ENCODE measurements at regions not wholly inside any gene's neighbourhood (a gene's known extent, or its start where the extent isn't known, plus 50 kb on each side); places are given as distances from the start of the nearest gene placed in this dataset.
"Not testable (repeated sequence)": the region's sequence is repeated elsewhere in the genome, so short reads cannot be mapped to it uniquely, and the experiment has no call there.

DNA sequence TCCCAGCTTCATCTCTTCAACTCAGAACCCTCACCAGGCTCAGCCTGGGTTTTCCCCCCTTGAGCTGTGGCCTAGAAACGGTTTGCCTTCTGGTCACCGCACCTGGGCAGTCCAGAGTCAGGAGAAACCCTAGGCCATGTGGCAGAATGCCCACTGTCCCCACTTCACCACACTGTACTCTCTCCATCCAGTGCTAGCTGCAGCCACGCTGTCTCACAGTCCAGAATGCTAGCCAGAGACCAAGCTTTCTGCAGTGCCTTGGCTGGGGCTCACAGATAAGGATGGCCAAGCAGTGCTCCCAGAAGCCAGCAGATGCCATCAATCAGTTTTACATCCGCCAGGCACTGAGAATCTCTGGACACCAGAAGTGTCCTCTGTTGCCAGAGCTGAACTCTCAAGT, 3943.8 kb upstream of the OR11H1 start:
- not testable (repeated sequence) for H3K27me3 ChIP-seq (ENCODE audit: control insufficient read depth in 1 of 2, insufficient read depth in 2 of 2, low read length in 2 of 2); H3K9me3 ChIP-seq (ENCODE audit: control insufficient read depth in 2 of 2, insufficient read depth in 1 of 2, low read depth in 1 of 2, low read length in 1 of 2); H3K4me3 ChIP-seq (ENCODE audit: low read depth in 1 of 2, low read length in 2 of 2); H3K4me1 ChIP-seq (ENCODE audit: control insufficient read depth in 2 of 2, insufficient read depth in 2 of 2, low read length in 1 of 2); H3K36me3 ChIP-seq (ENCODE audit: control insufficient read depth in 2 of 2, insufficient read depth in 2 of 2, low read length in 1 of 2); H3K27ac ChIP-seq (ENCODE audit: low read depth in 2 of 2, low read length in 1 of 2)
- 31 to 33% methylated on average over 4 of the region's 4 CpGs for WGBS, 2 donors

DNA sequence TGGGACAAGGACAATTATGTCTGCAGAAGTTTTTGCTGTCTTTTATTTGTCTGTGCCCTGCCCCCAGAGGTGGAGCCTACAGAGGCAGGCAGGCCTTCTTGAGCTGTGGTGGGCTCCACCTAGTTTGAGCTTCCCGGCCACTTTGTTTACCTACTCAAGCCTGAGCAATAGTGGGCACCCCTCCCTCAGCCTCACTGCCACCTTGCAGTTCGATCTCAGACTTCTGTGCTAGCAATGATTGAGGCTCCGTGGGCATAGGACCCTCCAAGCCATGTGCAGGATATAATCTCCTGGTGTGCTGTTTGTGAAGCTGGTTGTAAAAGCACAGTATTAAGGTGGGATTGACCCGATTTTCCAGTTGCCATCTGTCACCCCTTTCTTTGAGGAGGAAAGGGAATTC, 3933.4 kb upstream of the OR11H1 start:
- not testable (repeated sequence) for H3K27ac ChIP-seq (ENCODE audit: low read depth in 2 of 2, low read length in 1 of 2); H3K36me3 ChIP-seq (ENCODE audit: control insufficient read depth in 2 of 2, insufficient read depth in 2 of 2, low read length in 1 of 2); H3K4me1 ChIP-seq (ENCODE audit: control insufficient read depth in 2 of 2, insufficient read depth in 2 of 2, low read length in 1 of 2); H3K27me3 ChIP-seq (ENCODE audit: control insufficient read depth in 1 of 2, insufficient read depth in 2 of 2, low read length in 2 of 2); H3K4me3 ChIP-seq (ENCODE audit: low read depth in 1 of 2, low read length in 2 of 2)
- WGBS, 2 donors: 60 to 66% methylated on average over 4 of the region's 4 CpGs
- H3K9me3 ChIP-seq (ENCODE audit: control insufficient read depth in 2 of 2, insufficient read depth in 1 of 2, low read depth in 1 of 2, low read length in 1 of 2): peaks cover 14 to 25% of the 10 kb centered on the region in 2 donors

DNA sequence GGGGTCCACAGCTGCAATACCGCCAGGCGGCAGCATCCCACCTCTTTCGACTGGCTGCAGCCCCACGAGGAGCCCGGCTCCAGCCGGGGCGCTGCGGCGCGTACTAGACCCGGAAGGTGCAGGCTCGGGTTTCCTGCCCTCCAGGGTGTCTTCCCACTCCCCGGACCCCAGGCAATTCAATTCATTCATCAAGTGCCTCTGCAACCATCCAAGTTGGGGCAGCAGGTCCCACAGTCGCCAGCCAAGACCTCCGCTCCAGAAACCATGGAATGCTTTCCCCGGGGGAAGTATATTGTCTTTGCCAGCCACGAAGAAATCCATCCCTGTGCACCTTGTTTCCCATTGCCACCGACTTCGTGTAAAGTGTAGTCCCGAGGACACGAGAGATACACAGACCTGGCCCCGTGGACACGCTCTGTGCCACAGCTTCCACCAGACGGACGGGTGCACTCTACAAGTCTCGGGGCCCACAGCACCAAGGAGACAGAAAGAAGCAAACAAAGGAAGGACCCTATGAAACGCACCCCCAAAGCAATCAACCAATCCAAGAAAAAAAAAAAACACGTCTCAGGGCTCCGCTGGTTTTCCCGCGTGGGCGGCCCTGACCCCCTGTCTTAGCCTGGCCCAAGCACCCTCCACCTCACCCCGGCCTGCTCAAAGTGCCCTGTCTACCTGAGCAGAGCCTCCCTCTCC, 3930.2 kb upstream of the OR11H1 start:
- H3K4me1 ChIP-seq (ENCODE audit: control insufficient read depth in 2 of 2, insufficient read depth in 2 of 2, low read length in 1 of 2); H3K27ac ChIP-seq (ENCODE audit: low read depth in 2 of 2, low read length in 1 of 2); H3K4me3 ChIP-seq (ENCODE audit: low read depth in 1 of 2, low read length in 2 of 2); H3K36me3 ChIP-seq (ENCODE audit: control insufficient read depth in 2 of 2, insufficient read depth in 2 of 2, low read length in 1 of 2); H3K27me3 ChIP-seq (ENCODE audit: control insufficient read depth in 1 of 2, insufficient read depth in 2 of 2, low read length in 2 of 2): not testable (repeated sequence)
- H3K9me3 ChIP-seq (ENCODE audit: control insufficient read depth in 2 of 2, insufficient read depth in 1 of 2, low read depth in 1 of 2, low read length in 1 of 2): peaks cover 24 to 38% of the 10 kb centered on the region in 2 donors
- WGBS, 2 donors: 83 to 85% methylated on average over 32 to 33 of the region's 33 CpGs

DNA sequence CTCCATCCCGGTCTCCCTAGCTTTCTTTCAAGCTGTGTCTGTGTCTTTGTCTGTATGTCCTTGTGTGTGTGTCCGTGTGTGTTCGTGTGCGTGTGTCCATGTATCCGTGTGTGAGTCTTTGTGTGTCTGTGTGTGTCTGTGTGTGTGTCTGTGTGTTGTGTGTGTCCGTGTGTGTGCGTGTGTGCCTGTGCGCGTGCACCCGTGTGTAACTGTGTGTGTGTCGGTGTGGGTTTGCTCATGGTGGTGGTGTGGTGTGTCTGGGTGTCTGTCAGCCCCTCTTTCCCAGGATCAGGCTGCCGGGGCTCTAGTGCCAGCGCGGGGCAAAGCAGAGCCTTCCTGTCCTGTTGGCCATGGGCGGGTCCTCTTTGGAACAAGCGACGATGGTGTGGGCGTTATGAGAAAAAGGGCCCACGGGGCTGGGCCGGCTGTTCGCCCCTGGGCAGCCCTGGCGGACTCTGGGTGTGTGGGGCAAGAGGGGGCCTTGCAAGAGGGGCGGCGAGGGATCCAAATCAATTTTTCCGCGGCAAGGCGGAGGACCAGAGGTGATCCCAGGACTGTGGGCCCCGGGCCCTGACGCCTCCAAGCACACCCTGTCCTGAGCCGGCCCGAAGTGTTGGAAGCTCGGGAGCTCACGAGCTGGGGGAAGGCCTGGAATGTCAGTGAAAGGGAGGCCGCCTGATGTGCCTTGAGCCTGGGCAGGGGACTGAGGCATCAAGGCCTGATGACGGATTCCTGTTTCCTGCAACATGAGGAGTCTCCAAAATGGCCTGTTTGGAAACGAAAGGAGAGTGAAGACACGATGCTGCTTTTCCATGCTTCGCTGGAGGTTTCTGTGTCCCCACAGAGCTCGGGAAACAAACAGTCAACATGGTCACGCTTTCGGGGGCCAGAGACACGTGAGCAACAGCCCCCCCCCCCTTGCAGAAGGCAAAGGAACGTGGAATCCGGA, 3929.2 kb upstream of the OR11H1 start:
- H3K4me3 ChIP-seq (ENCODE audit: low read depth in 1 of 2, low read length in 2 of 2): no peak overlapping the region
- no peaks in the 10 kb centered on the region for H3K27me3 ChIP-seq (ENCODE audit: control insufficient read depth in 1 of 2, insufficient read depth in 2 of 2, low read length in 2 of 2)
- 89% methylated on average over 44 of the region's 44 CpGs for WGBS, 2 donors
- H3K27ac ChIP-seq (ENCODE audit: low read depth in 2 of 2, low read length in 1 of 2): no peak overlapping the region
- no peaks in the 10 kb centered on the region for H3K4me1 ChIP-seq (ENCODE audit: control insufficient read depth in 2 of 2, insufficient read depth in 2 of 2, low read length in 1 of 2)
- H3K36me3 ChIP-seq (ENCODE audit: control insufficient read depth in 2 of 2, insufficient read depth in 2 of 2, low read length in 1 of 2): no peaks in the 10 kb centered on the region
- H3K9me3 ChIP-seq (ENCODE audit: control insufficient read depth in 2 of 2, insufficient read depth in 1 of 2, low read depth in 1 of 2, low read length in 1 of 2): peaks cover 24 to 38% of the 10 kb centered on the region in 2 donors

DNA sequence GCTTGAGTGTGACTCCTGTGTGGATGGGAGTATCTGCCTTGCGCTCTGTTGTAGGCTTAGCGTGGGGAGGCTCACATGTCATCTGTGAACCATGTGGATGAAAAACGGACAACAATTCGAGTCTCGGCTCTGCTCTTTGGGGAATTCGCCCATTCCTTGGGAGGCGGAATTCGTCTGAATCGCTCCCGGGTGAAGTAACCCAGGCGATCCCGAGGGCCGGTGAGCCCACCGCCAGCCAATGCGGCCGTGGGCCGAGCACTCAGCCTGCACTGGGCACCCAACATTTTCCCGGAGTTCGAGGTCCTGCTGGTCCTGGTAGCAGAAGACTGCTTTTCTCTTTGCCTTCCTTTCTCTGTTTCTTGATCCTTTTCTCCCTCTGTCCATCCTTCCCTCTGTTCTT, 3928.5 kb upstream of the OR11H1 start:
- H3K4me1 ChIP-seq (ENCODE audit: control insufficient read depth in 2 of 2, insufficient read depth in 2 of 2, low read length in 1 of 2); H3K27me3 ChIP-seq (ENCODE audit: control insufficient read depth in 1 of 2, insufficient read depth in 2 of 2, low read length in 2 of 2): not testable (repeated sequence)
- peaks cover 24 to 38% of the 10 kb centered on the region in 2 donors for H3K9me3 ChIP-seq (ENCODE audit: control insufficient read depth in 2 of 2, insufficient read depth in 1 of 2, low read depth in 1 of 2, low read length in 1 of 2)

DNA sequence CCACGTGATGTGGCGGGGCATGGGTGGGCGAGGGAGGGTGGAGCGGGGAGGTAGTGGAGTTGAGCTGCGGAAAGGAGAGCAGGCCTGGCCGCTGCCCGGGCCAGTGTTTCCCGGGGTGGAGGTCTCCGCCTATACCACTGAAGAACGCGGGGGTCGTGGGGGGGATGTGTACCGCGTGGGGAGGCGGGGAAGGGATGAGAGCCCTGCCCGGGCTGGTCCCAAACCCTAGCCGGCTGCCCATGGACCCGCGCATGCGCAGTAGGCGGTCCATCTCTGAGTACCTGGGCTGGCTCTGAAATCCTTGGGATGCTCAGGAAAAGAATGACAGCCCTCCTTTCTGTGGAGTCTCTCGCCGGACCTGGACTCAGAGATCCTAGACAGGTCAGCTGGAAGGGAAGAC, 3927.8 kb upstream of the OR11H1 start:
- H3K36me3 ChIP-seq (ENCODE audit: control insufficient read depth in 2 of 2, insufficient read depth in 2 of 2, low read length in 1 of 2); H3K27ac ChIP-seq (ENCODE audit: low read depth in 2 of 2, low read length in 1 of 2); H3K27me3 ChIP-seq (ENCODE audit: control insufficient read depth in 1 of 2, insufficient read depth in 2 of 2, low read length in 2 of 2); H3K4me1 ChIP-seq (ENCODE audit: control insufficient read depth in 2 of 2, insufficient read depth in 2 of 2, low read length in 1 of 2); H3K4me3 ChIP-seq (ENCODE audit: low read depth in 1 of 2, low read length in 2 of 2): not testable (repeated sequence)
- peaks cover 24 to 34% of the 10 kb centered on the region in 2 donors for H3K9me3 ChIP-seq (ENCODE audit: control insufficient read depth in 2 of 2, insufficient read depth in 1 of 2, low read depth in 1 of 2, low read length in 1 of 2)
- 86 to 87% methylated on average over 22 to 23 of the region's 23 CpGs for WGBS, 2 donors

More for the DNA sequence above, 3928.5 kb upstream of the OR11H1 start:
- H3K36me3 ChIP-seq (ENCODE audit: control insufficient read depth in 2 of 2, insufficient read depth in 2 of 2, low read length in 1 of 2); H3K4me3 ChIP-seq (ENCODE audit: low read depth in 1 of 2, low read length in 2 of 2); H3K27ac ChIP-seq (ENCODE audit: low read depth in 2 of 2, low read length in 1 of 2): not testable (repeated sequence)
- WGBS, 2 donors: 89 to 93% methylated on average over 7 to 19 of the region's 19 CpGs

DNA sequence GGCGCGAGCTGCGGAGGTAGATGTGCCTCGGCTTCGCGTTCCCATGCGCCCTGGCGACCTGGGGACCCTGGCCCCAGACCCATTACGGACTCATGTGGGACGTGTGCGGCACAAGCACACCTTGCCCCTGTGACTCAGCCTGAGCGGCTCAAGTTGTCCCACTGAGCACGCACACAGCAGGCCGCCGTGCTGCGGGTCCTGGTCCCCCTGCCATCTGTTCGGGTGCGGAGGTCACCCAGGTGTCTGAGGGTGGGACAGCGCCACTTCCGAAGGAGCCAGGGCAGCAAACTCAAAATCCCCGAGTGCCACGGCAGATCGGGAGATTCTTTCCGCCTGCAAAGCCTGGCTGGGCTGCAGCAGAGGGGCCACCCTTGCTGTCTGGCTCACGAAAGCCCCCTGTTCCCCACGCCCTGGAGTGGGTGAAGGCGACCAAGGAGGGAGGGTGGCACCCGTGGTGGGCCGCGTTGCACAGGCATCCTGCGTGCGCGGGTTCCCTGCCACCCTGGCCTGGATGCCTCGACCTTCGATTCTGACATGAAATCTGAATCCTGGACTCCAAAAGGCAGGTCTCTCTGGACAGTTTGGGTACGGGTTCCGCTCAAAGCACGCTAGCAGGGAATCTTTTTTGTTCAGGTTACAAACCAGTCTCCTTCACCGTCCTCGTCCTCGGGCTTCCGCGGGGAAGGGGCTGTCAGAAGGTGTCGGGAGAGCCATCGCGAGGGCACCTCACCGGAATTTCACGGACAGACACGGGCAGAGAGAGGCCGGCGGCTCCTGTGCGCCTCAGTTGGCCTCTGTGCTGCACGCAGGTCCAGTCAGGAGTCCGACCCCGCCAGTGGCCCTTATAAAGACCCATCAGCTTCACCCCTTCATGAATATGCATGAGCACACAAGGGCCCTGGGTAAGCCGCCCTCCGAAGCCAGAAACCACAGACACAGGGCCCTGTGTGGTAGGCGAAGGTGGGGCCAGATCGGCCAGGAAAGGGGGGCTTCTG, 3926.8 kb upstream of the OR11H1 start:
- WGBS, 2 donors: 86% methylated on average over 58 to 59 of the region's 59 CpGs
- H3K9me3 ChIP-seq (ENCODE audit: control insufficient read depth in 2 of 2, insufficient read depth in 1 of 2, low read depth in 1 of 2, low read length in 1 of 2): peaks cover 34 to 43% of the 10 kb centered on the region in 2 donors
- not testable (repeated sequence) for H3K27me3 ChIP-seq (ENCODE audit: control insufficient read depth in 1 of 2, insufficient read depth in 2 of 2, low read length in 2 of 2)

DNA sequence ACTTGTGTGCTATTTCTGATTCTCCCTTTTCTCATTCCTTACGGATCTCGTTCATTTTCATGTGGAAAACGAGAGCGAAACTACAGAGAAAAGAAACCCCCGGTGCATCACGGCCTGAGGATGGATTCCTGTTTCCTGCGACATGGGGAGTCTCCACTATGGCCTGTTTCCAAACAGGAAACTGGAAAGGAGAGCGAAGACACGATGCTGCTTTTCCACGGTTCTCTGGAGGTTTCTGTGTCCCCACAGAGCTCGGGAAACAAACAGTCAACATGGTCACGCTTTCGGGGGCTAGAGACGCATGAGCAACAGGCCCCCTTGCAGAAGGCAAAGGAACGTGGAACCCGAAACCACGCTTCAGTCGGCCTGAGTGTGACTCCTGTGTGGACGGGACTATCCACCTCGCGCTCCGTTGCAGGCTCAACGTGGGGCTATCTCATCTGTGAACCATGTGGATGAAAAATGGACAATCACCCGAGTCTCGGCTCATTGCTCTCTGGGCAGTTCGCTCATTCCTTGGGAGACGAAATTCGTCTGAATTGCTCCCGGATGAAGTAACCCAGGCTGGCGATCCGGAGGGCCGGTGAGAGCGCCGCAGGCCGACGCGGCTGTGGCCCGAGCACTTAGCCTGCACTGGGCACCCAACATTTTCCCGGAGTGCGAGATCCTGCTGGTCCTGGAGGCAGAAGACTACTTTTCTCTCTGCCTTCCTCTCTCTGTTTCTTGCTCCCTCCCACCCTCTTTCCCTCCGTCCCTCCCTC, 3923.2 kb upstream of the OR11H1 start:
- not testable (repeated sequence) for H3K36me3 ChIP-seq (ENCODE audit: control insufficient read depth in 2 of 2, insufficient read depth in 2 of 2, low read length in 1 of 2); H3K4me3 ChIP-seq (ENCODE audit: low read depth in 1 of 2, low read length in 2 of 2); H3K27ac ChIP-seq (ENCODE audit: low read depth in 2 of 2, low read length in 1 of 2); H3K4me1 ChIP-seq (ENCODE audit: control insufficient read depth in 2 of 2, insufficient read depth in 2 of 2, low read length in 1 of 2); H3K27me3 ChIP-seq (ENCODE audit: control insufficient read depth in 1 of 2, insufficient read depth in 2 of 2, low read length in 2 of 2)
- H3K9me3 ChIP-seq (ENCODE audit: control insufficient read depth in 2 of 2, insufficient read depth in 1 of 2, low read depth in 1 of 2, low read length in 1 of 2): peaks cover 27 to 30% of the 10 kb centered on the region in 2 donors
- WGBS, 2 donors: 73 to 74% methylated on average over 41 of the region's 41 CpGs

More for the DNA sequence above, 3926.8 kb upstream of the OR11H1 start:
- not testable (repeated sequence) for H3K36me3 ChIP-seq (ENCODE audit: control insufficient read depth in 2 of 2, insufficient read depth in 2 of 2, low read length in 1 of 2); H3K4me3 ChIP-seq (ENCODE audit: low read depth in 1 of 2, low read length in 2 of 2); H3K4me1 ChIP-seq (ENCODE audit: control insufficient read depth in 2 of 2, insufficient read depth in 2 of 2, low read length in 1 of 2); H3K27ac ChIP-seq (ENCODE audit: low read depth in 2 of 2, low read length in 1 of 2)

Measured in esophagus (tissue), 2 donors.